ENCODE measurements at regions not wholly inside any gene's neighbourhood (a gene's known extent, or its start where the extent isn't known, plus 50 kb on each side); places are given as distances from the start of the nearest gene placed in this dataset.

GRCh38 chr18:78180741-78181140 is 798.9 kb upstream of the SALL3 start:
- ATAC-seq = no peak
- TF ChIP-seq TSHZ2 (CRISPR knock-in tag; IDR thresholded peaks at IDR 0.05) (no peak), SNAI2 (CRISPR knock-in tag; IDR thresholded peaks at IDR 0.05) (no peak), CSRNP3 (CRISPR knock-in tag; IDR thresholded peaks at IDR 0.05) (no peak), PATZ1 (CRISPR knock-in tag; IDR thresholded peaks at IDR 0.05; ENCODE audit: borderline replicate concordance) (no peak), CSDC2 (CRISPR knock-in tag; IDR thresholded peaks at IDR 0.05) (no peak), TOX (CRISPR knock-in tag; IDR thresholded peaks at IDR 0.05; ENCODE audit: borderline replicate concordance) (no peak), ZNF565 (CRISPR knock-in tag; conservative IDR thresholded peaks at IDR 0.05; ENCODE audit: low read depth) (no peak), PPARA (CRISPR knock-in tag; IDR thresholded peaks at IDR 0.05; ENCODE audit: borderline replicate concordance) (no peak), ZNF8 (CRISPR knock-in tag; IDR thresholded peaks at IDR 0.05) (no peak), BACH2 (CRISPR knock-in tag; IDR thresholded peaks at IDR 0.05; ENCODE audit: borderline replicate concordance) (no peak), ARNTL (CRISPR knock-in tag; IDR thresholded peaks at IDR 0.05; ENCODE audit: borderline replicate concordance, low read depth) (no peak), ZNF70 (CRISPR knock-in tag; IDR thresholded peaks at IDR 0.05) (no peak)

- no peak for ATAC-seq
- TF ChIP-seq ZC3H10 (CRISPR knock-in tag; IDR thresholded peaks at IDR 0.05) = no peak
- TF ChIP-seq BACH2 (CRISPR knock-in tag; IDR thresholded peaks at IDR 0.05; ENCODE audit: borderline replicate concordance) = no peak
- no peak for TF ChIP-seq ZNF8 (CRISPR knock-in tag; IDR thresholded peaks at IDR 0.05)
- TF ChIP-seq ZNF70 (CRISPR knock-in tag; IDR thresholded peaks at IDR 0.05) = no peak
- TF ChIP-seq TSHZ2 (CRISPR knock-in tag; IDR thresholded peaks at IDR 0.05) = no peak
- no peak for TF ChIP-seq GLIS3 (CRISPR knock-in tag; IDR thresholded peaks at IDR 0.05)
- no peak for TF ChIP-seq CREB5 (CRISPR knock-in tag; IDR thresholded peaks at IDR 0.05; ENCODE audit: low read depth)
- no peak for TF ChIP-seq ARNTL (CRISPR knock-in tag; IDR thresholded peaks at IDR 0.05; ENCODE audit: borderline replicate concordance, low read depth)
- no peak for TF ChIP-seq TCF4 (CRISPR knock-in tag; IDR thresholded peaks at IDR 0.05; ENCODE audit: borderline replicate concordance)
- no peak for TF ChIP-seq ESRRG (CRISPR knock-in tag; IDR thresholded peaks at IDR 0.05)
- TF ChIP-seq ZFP3 (CRISPR knock-in tag; IDR thresholded peaks at IDR 0.05) = no peak
- no peak for TF ChIP-seq TOX (CRISPR knock-in tag; IDR thresholded peaks at IDR 0.05; ENCODE audit: borderline replicate concordance)
These were observed 795.8 kb upstream of the SALL3 start for GRCh38 chr18:78183815-78184214.

GRCh38 chr18:78191276-78191675 is 788.3 kb upstream of the SALL3 start:
- no peak for ATAC-seq
- TF ChIP-seq TOX (CRISPR knock-in tag; IDR thresholded peaks at IDR 0.05; ENCODE audit: borderline replicate concordance) (no peak), ZNF70 (CRISPR knock-in tag; IDR thresholded peaks at IDR 0.05) (no peak), OSR1 (CRISPR knock-in tag; IDR thresholded peaks at IDR 0.05) (no peak), ESRRG (CRISPR knock-in tag; IDR thresholded peaks at IDR 0.05) (no peak), GLIS3 (CRISPR knock-in tag; IDR thresholded peaks at IDR 0.05) (no peak), ZNF8 (CRISPR knock-in tag; IDR thresholded peaks at IDR 0.05) (no peak), CSDC2 (CRISPR knock-in tag; IDR thresholded peaks at IDR 0.05) (no peak), TCF4 (CRISPR knock-in tag; IDR thresholded peaks at IDR 0.05; ENCODE audit: borderline replicate concordance) (no peak), SNAI2 (CRISPR knock-in tag; IDR thresholded peaks at IDR 0.05) (no peak), ZNF565 (CRISPR knock-in tag; conservative IDR thresholded peaks at IDR 0.05; ENCODE audit: low read depth) (no peak), ZC3H10 (CRISPR knock-in tag; IDR thresholded peaks at IDR 0.05) (no peak), CREB5 (CRISPR knock-in tag; IDR thresholded peaks at IDR 0.05; ENCODE audit: low read depth) (no peak), CSRNP3 (CRISPR knock-in tag; IDR thresholded peaks at IDR 0.05) (no peak), ARNTL (CRISPR knock-in tag; IDR thresholded peaks at IDR 0.05; ENCODE audit: borderline replicate concordance, low read depth) (no peak), ZFP3 (CRISPR knock-in tag; IDR thresholded peaks at IDR 0.05) (no peak), PATZ1 (CRISPR knock-in tag; IDR thresholded peaks at IDR 0.05; ENCODE audit: borderline replicate concordance) (no peak), BACH2 (CRISPR knock-in tag; IDR thresholded peaks at IDR 0.05; ENCODE audit: borderline replicate concordance) (no peak)
